Astrocyte of the spinal cord (primary cell): ENCODE measurements at regions not wholly inside any gene's neighbourhood (a gene's known extent, or its start where the extent isn't known, plus 50 kb on each side); places are given as distances from the start of the nearest gene placed in this dataset.

Experiments
- DNase-seq: peaks from one replicate; pipeline ENCODE4 v3.0.0; 2011; ENCODE audit warnings: low read depth, low spot score
- H3K4me3 ChIP-seq: 2 replicates; pipeline ENCODE4 v1.5.1; 2011; ENCODE audit warnings: low read depth, mild to moderate bottlenecking, low read length, moderate library complexity
- CTCF ChIP-seq: IDR thresholded peaks from 2 replicates; pipeline ENCODE4 v1.5.1; 2012; ENCODE audit warnings: low read depth, mild to moderate bottlenecking, low read length, inconsistent platforms
- in situ Hi-C: cut with HindIII; loops from 2 replicates; pipeline ENCODE4 v1.10.0; 2017; ENCODE audit warnings: low sequenced_read_pairs

- in situ Hi-C loops: no loop called here
- no peak for DNase-seq
- no peak for TF ChIP-seq CTCF
- H3K4me3 ChIP-seq: no peak overlapping the region
Observed at GRCh38 chr3:14303336-14304100, 98.9 kb upstream of the SLC6A6 start.

- no peak for TF ChIP-seq CTCF
- H3K4me3 ChIP-seq: no peak overlapping the region
- in situ Hi-C loops: no loop called here
- no peak for DNase-seq
Observed at GRCh38 chr3:14304101-14305045, 98.0 kb upstream of the SLC6A6 start.

- no peak for TF ChIP-seq CTCF
- in situ Hi-C loops: no loop called here
- DNase-seq: no peak
- no peak overlapping the region for H3K4me3 ChIP-seq
Observed at GRCh38 chr3:14305324-14305723, 97.1 kb upstream of the SLC6A6 start.

- no peak for TF ChIP-seq CTCF
- in situ Hi-C loops: no loop called here
- DNase-seq: no peak
- H3K4me3 ChIP-seq: no peak overlapping the region
Observed at GRCh38 chr3:14306142-14306541, 96.3 kb upstream of the SLC6A6 start.

- no peak for TF ChIP-seq CTCF
- in situ Hi-C loops: no loop called here
- no peak overlapping the region for H3K4me3 ChIP-seq
- no peak for DNase-seq
Observed at GRCh38 chr3:14307656-14308302, 94.6 kb upstream of the SLC6A6 start.

GRCh38 chr3:14311729-14312128, 90.7 kb upstream of the SLC6A6 start:
- in situ Hi-C loops: no loop called here
- no peak for TF ChIP-seq CTCF
- H3K4me3 ChIP-seq: no peak overlapping the region
- DNase-seq: no peak
